Brain microvascular endothelial cell (primary cell): ENCODE measurements at regions not wholly inside any gene's neighbourhood (a gene's known extent, or its start where the extent isn't known, plus 50 kb on each side); places are given as distances from the start of the nearest gene placed in this dataset.

Experiments used
- DNase-seq: peaks from one replicate; pipeline ENCODE4 v3.0.0-alpha.2; 2020
- H3K27ac ChIP-seq: fragments of 250-450 bp; sonication (Bioruptor Pico); 2 replicates; pipeline ENCODE4 v1.5.1; 2020; ENCODE audit warnings: mild to moderate bottlenecking, moderate library complexity
- H3K27me3 ChIP-seq: fragments of 250-450 bp; sonication (Bioruptor Pico); replicated peaks from 2 replicates; pipeline ENCODE4 v1.5.1; 2020; ENCODE audit warnings: mild to moderate bottlenecking
- H3K36me3 ChIP-seq: fragments of 250-450 bp; sonication (Bioruptor Pico); replicated peaks from 2 replicates; pipeline ENCODE4 v1.5.1; 2020; ENCODE audit warnings: mild to moderate bottlenecking
- H3K4me3 ChIP-seq: 2 replicates; pipeline ENCODE4 v1.5.1; 2011; ENCODE audit warnings: low read depth, mild to moderate bottlenecking, control low read depth, low read length, moderate library complexity
- in situ Hi-C: cut with HindIII; loops from 2 replicates; pipeline ENCODE4 v1.10.0; 2017; ENCODE audit warnings: low sequenced_read_pairs, low pct_ligation_motif_present
- TF ChIP-seq, protein P1 (sequence below): IDR thresholded peaks from 2 replicates; pipeline ENCODE4 v1.5.1; 2011; ENCODE audit warnings: low read depth, mild to moderate bottlenecking, moderate library complexity, low read length, control low read depth, inconsistent platforms; ENCODE audit errors: missing control alignments

DNA sequence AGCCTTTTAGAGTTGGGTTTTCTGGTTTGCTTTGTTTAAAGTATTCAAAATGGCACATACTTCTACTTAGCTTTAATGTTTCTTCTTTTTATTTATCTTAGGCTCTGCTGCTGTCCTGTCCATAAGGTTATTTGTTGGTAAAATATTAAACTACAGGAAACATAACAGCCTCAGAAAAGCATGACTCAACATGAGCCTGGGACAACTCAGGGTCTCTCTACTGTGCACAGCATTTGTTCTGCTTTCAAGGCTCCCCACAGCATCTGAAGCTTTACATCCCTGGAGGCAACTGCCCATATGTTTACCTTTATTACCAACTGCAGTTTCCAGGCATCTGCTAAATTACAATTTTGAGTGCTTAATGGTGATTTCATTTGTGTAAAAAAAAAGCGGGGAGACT lies 954.2 kb upstream of the FBXO33 start:
- Histone ChIP-seq H3K27me3 (no peaks in the 10 kb centered on the region), H3K4me3 (no peak overlapping the region), H3K27ac (no peak overlapping the region), H3K36me3 (no peaks in the 10 kb centered on the region)
- TF ChIP-seq, protein P1, sequence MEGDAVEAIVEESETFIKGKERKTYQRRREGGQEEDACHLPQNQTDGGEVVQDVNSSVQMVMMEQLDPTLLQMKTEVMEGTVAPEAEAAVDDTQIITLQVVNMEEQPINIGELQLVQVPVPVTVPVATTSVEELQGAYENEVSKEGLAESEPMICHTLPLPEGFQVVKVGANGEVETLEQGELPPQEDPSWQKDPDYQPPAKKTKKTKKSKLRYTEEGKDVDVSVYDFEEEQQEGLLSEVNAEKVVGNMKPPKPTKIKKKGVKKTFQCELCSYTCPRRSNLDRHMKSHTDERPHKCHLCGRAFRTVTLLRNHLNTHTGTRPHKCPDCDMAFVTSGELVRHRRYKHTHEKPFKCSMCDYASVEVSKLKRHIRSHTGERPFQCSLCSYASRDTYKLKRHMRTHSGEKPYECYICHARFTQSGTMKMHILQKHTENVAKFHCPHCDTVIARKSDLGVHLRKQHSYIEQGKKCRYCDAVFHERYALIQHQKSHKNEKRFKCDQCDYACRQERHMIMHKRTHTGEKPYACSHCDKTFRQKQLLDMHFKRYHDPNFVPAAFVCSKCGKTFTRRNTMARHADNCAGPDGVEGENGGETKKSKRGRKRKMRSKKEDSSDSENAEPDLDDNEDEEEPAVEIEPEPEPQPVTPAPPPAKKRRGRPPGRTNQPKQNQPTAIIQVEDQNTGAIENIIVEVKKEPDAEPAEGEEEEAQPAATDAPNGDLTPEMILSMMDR = no peak
- in situ Hi-C loops = no loop called here
- no peak for DNase-seq

DNA sequence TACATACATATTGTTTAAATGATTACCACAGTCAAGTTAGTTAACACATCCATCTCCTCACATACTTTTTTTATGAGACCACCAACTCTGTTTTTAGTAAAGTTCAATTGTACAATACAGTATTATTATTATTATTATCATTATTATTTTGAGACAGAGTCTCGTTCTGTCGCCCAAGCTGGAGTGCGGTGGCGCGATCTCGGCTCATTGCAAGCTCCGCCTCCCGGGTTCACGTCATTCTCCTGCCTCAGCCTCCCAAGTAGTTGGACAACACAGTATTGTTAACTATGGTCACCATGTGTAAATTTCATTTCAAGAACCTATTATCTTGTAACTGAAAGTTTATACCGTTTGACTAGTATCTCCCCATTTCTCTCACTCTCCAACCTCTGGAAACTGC lies 942.0 kb upstream of the FBXO33 start:
- in situ Hi-C loops = no loop called here
- no peaks in the 10 kb centered on the region for H3K36me3 ChIP-seq
- H3K27me3 ChIP-seq = no peaks in the 10 kb centered on the region
- TF ChIP-seq, protein P1 = no peak
- no peak for DNase-seq
- H3K4me3 ChIP-seq = no peak overlapping the region
- no peak overlapping the region for H3K27ac ChIP-seq

GRCh38 chr14:40371011-40371410 lies 938.8 kb upstream of the FBXO33 start:
- in situ Hi-C loops = no loop called here
- H3K36me3 ChIP-seq = no peaks in the 10 kb centered on the region
- H3K27ac ChIP-seq = no peak overlapping the region
- no peak overlapping the region for H3K4me3 ChIP-seq
- TF ChIP-seq, protein P1 = no peak
- DNase-seq = no peak
- no peaks in the 10 kb centered on the region for H3K27me3 ChIP-seq

DNA sequence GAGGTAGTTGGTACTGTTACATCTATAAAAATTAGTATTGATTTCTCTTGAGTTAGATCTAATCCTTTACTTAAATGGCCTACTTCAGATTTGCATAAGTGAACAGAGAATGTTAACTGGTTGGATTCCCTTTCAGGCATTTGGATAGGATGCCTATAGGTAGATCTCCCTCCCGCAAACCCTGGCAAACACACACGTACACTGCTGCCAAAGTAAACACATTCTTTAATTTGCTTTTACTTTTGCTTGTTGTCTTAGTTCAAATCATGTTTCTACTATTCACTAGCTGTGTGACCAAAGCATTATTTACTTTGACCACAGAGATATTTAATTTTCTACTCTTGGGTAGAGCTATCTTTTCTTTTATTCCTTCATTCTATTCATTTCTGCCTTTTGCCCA lies 936.1 kb upstream of the FBXO33 start:
- no peak for DNase-seq

GRCh38 chr14:40367717-40368116 lies 935.5 kb upstream of the FBXO33 start:
- in situ Hi-C loops = no loop called here

More for the DNA sequence above, 936.1 kb upstream of the FBXO33 start:
- Histone ChIP-seq H3K36me3 (no peaks in the 10 kb centered on the region), H3K27ac (no peak overlapping the region), H3K27me3 (no peaks in the 10 kb centered on the region), H3K4me3 (no peak overlapping the region)
- in situ Hi-C loops = no loop called here
- TF ChIP-seq, protein P1 = no peak

DNA sequence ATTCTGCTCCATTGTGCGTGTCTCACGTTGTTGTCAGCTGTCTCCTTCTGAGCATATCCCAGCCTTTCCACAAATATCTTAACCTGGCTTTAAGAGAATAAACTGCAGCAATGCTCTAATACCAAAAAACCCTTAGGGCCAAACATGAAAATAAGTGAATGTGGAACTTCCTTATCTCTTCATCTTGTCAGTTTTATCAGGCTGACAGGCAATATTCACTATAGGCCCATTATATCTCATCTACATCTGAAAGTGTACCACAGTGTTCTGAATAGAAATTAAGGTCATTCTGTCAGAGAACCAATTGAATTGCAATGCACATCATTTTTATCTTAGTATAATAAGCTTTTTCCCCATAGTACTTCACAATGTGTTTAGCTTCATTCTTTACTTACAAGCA lies 933.1 kb upstream of the FBXO33 start:
- no peak for DNase-seq
- Histone ChIP-seq H3K36me3 (no peaks in the 10 kb centered on the region), H3K27ac (no peak overlapping the region), H3K4me3 (no peak overlapping the region), H3K27me3 (no peaks in the 10 kb centered on the region)
- in situ Hi-C loops = no loop called here
- TF ChIP-seq, protein P1 = no peak

More at GRCh38 chr14:40367717-40368116, 935.5 kb upstream of the FBXO33 start:
- no peaks in the 10 kb centered on the region for H3K36me3 ChIP-seq
- H3K27me3 ChIP-seq = no peaks in the 10 kb centered on the region
- DNase-seq = no peak
- TF ChIP-seq, protein P1 = no peak
- H3K4me3 ChIP-seq = no peak overlapping the region
- H3K27ac ChIP-seq = no peak overlapping the region
